Skeletal muscle tissue (tissue), 3 donors: ENCODE measurements at regions not wholly inside any gene's neighbourhood (a gene's known extent, or its start where the extent isn't known, plus 50 kb on each side); places are given as distances from the start of the nearest gene placed in this dataset.
A peak's percentile ranks its signal among the peaks of the same experiment; 100 is the strongest.
"Not testable (repeated sequence)": the region's sequence is repeated elsewhere in the genome, so short reads cannot be mapped to it uniquely, and the experiment has no call there.

Experiments
- H3K27ac ChIP-seq: one replicate; pipeline ENCODE4 v1.7.0; 2013; ENCODE audit warnings: mild to moderate bottlenecking, low read depth, low read length, inconsistent platforms
- H3K27me3 ChIP-seq, 3 donors: one replicate each; pipeline ENCODE4 v1.7.0; 2013; ENCODE audit warnings: low read length in 3 of 3; ENCODE audit not compliant: control insufficient read depth in 3 of 3, insufficient read depth in 3 of 3
- H3K36me3 ChIP-seq, 3 donors: one replicate each; pipeline ENCODE4 v1.7.0; 2013; ENCODE audit warnings: low read length in 3 of 3; ENCODE audit not compliant: control insufficient read depth in 3 of 3, insufficient read depth in 3 of 3
- H3K4me1 ChIP-seq, 3 donors: one replicate each; pipeline ENCODE4 v1.7.0; 2013; ENCODE audit warnings: low read length in 3 of 3, mild to moderate bottlenecking in 3 of 3; ENCODE audit not compliant: control insufficient read depth in 3 of 3, insufficient read depth in 3 of 3
- H3K4me3 ChIP-seq, 3 donors: one replicate each; pipeline ENCODE4 v1.7.0; 2013; ENCODE audit warnings: low read length in 3 of 3
- H3K9ac ChIP-seq, 3 donors: one replicate each; pipeline ENCODE4 v1.7.0; 2013; ENCODE audit warnings: low read length in 3 of 3, mild to moderate bottlenecking in 3 of 3, moderate library complexity in 2 of 3, low read depth in 1 of 3
- H3K9me3 ChIP-seq, 3 donors: one replicate each; pipeline ENCODE4 v1.7.0; 2013; ENCODE audit warnings: low read length in 3 of 3; ENCODE audit not compliant: control insufficient read depth in 3 of 3
- donor health status: Osteomylitis.

DNA sequence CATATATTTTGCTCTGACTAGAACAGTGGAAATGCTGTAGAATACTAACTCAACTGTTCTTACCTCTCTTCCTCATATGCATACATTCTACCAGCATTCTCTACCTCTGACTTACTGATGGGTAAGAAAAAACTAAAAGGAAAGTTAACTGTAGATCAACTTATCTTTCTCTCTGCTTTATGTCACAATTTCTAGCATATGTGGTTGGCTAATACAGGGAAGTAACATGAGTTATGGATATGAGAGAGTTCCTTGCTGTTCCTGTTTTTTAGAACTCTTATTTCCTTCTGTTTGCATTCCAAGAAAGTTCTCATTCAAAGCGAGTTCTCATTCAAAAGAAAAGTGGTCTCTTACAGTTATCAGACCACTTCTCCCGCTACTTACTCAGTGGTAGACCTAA, 226.8 kb upstream of the SGK1 start:
- Histone ChIP-seq H3K9me3 (no peaks in the 10 kb centered on the region), H3K4me1 (peaks cover 0 to 6% (median 0%) of the 10 kb centered on the region in 3 donors), H3K27me3 (no peaks in the 10 kb centered on the region), H3K4me3 (no peak overlapping the region), H3K27ac (no peak overlapping the region), H3K9ac (no peak overlapping the region), H3K36me3 (no peaks in the 10 kb centered on the region)

- Histone ChIP-seq H3K27ac (no peak overlapping the region), H3K36me3 (no peaks in the 10 kb centered on the region), H3K27me3 (no peaks in the 10 kb centered on the region), H3K9me3 (no peaks in the 10 kb centered on the region), H3K9ac (no peak overlapping the region), H3K4me3 (no peak overlapping the region), H3K4me1 (peaks cover 0 to 7% (median 0%) of the 10 kb centered on the region in 3 donors)
Observed at GRCh38 chr6:134543128-134543527, 225.2 kb upstream of the SGK1 start.

GRCh38 chr6:134541001-134541400, 223.1 kb upstream of the SGK1 start:
- no peaks in the 10 kb centered on the region for H3K27me3 ChIP-seq
- H3K9ac ChIP-seq = no peak overlapping the region
- peaks cover 0 to 7% (median 0%) of the 10 kb centered on the region in 3 donors for H3K4me1 ChIP-seq
- H3K36me3 ChIP-seq = no peaks in the 10 kb centered on the region
- H3K27ac ChIP-seq = no peak overlapping the region
- no peak overlapping the region for H3K4me3 ChIP-seq
- no peaks in the 10 kb centered on the region for H3K9me3 ChIP-seq

DNA sequence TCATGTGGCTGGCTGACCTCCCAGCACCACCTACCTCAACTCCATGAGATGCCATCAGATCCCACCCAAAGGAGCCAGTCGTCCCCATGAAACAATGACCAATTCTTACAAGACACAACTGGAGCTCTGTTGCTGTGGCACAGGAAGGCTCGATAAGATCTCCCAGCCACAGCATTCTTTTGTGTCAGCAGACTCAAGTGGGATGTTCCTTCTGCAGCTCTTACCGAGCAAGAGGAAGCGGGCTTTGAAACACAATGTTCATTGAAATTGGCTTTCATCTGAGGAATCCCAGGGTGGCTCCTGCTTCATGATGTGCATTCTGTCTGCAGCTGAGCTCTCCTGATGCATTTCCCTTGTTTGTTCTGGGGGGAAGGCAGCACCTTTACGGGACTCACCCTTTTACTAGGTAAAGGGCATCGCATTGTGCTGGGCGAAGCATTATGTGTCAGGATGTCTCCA, 222.0 kb upstream of the SGK1 start:
- Histone ChIP-seq H3K27ac (no peak overlapping the region), H3K36me3 (no peaks in the 10 kb centered on the region), H3K9me3 (no peaks in the 10 kb centered on the region), H3K27me3 (no peaks in the 10 kb centered on the region), H3K4me1 (peaks cover 0 to 7% (median 0%) of the 10 kb centered on the region in 3 donors), H3K9ac (no peak overlapping the region), H3K4me3 (no peak overlapping the region)

- H3K27ac ChIP-seq, H3K9ac ChIP-seq, H3K4me3 ChIP-seq, H3K36me3 ChIP-seq, H3K27me3 ChIP-seq, H3K9me3 ChIP-seq: not testable (repeated sequence)
- peaks cover 13 to 19% (median 14%) of the 10 kb centered on the region in 3 donors for H3K4me1 ChIP-seq
Observed at GRCh38 chr6:134537765-134538164, 219.9 kb upstream of the SGK1 start.

GRCh38 chr6:134537146-134537555, 219.2 kb upstream of the SGK1 start:
- Histone ChIP-seq H3K27ac (no peak overlapping the region), H3K9ac (no peak overlapping the region), H3K9me3 (no peaks in the 10 kb centered on the region), H3K4me3 (no peak overlapping the region), H3K36me3 (no peaks in the 10 kb centered on the region), H3K4me1 (peaks cover 14 to 21% (median 16%) of the 10 kb centered on the region in 3 donors), H3K27me3 (no peaks in the 10 kb centered on the region)

DNA sequence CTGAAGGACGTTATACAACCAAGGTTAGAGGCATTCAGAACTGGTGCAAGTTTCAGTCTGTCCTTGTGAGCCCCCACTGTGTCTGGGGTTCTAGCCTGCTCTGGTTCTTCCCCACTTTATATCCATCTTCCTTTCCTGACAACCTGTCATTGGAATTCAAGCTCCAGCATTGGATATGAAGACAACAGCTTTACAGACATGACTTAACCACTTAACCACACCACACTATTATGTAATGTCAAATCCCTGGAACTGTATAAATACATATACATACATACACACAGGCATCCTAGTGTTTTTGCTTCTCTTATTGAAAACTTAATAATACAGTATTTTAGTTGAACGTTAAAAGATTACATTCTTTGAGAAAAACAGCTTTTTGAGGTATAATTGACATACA, 217.9 kb upstream of the SGK1 start:
- Histone ChIP-seq H3K4me1 (peaks cover 16 to 25% (median 16%) of the 10 kb centered on the region in 3 donors), H3K27me3 (no peaks in the 10 kb centered on the region), H3K27ac (no peak overlapping the region), H3K36me3 (no peaks in the 10 kb centered on the region), H3K9me3 (no peaks in the 10 kb centered on the region), H3K4me3 (no peak overlapping the region), H3K9ac (no peak overlapping the region)

DNA sequence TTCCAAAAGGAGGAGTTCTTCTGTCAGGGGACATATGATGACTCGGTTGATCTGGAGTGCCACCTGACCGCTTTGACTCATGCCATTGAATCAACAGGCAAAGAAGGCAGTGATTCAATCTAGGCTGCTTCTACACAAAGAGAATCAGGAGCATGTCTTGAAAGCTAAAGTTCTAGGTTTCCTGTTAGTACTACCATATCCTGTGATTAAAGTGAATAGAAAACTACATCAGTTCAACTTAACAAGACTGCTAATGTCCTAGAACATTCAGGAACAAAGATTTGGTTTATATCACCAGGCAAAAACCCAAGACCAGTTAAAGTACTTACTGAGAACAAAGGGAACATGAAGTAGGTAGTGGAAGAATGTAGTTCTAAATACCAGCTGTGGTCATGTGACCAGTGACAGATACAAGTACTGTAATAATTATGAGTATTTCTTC, 216.8 kb upstream of the SGK1 start:
- Histone ChIP-seq H3K9me3 (no peaks in the 10 kb centered on the region), H3K4me1 (peaks cover 11 to 25% (median 16%) of the 10 kb centered on the region in 3 donors), H3K4me3 (no peak overlapping the region), H3K9ac (no peak overlapping the region), H3K27ac (no peak overlapping the region), H3K27me3 (no peaks in the 10 kb centered on the region), H3K36me3 (no peaks in the 10 kb centered on the region)

DNA sequence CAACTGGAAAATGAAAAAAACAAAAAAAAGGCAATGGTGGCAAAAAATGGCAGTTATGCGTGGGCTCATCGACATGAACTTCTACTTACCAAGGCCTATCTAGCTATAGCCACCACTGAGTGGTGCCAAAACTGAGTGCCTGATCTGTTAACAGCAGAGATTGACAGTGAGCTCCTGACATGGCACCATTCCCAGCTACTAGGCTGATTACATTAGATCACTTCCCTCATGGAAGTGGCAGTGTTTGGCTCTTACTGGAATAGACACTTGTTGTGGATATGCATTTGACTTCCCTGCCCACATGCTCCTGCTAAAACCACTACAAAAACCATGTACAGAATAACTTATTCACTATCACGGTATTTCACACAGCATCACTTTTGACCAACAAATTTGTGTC, 216.1 kb upstream of the SGK1 start:
- Histone ChIP-seq H3K36me3 (no peaks in the 10 kb centered on the region), H3K9me3 (no peaks in the 10 kb centered on the region), H3K4me1 (peaks cover 9 to 25% (median 16%) of the 10 kb centered on the region in 3 donors), H3K27me3 (no peaks in the 10 kb centered on the region), H3K9ac (no peak overlapping the region), H3K4me3 (no peak overlapping the region), H3K27ac (peak overlapping the region; percentile 9)

DNA sequence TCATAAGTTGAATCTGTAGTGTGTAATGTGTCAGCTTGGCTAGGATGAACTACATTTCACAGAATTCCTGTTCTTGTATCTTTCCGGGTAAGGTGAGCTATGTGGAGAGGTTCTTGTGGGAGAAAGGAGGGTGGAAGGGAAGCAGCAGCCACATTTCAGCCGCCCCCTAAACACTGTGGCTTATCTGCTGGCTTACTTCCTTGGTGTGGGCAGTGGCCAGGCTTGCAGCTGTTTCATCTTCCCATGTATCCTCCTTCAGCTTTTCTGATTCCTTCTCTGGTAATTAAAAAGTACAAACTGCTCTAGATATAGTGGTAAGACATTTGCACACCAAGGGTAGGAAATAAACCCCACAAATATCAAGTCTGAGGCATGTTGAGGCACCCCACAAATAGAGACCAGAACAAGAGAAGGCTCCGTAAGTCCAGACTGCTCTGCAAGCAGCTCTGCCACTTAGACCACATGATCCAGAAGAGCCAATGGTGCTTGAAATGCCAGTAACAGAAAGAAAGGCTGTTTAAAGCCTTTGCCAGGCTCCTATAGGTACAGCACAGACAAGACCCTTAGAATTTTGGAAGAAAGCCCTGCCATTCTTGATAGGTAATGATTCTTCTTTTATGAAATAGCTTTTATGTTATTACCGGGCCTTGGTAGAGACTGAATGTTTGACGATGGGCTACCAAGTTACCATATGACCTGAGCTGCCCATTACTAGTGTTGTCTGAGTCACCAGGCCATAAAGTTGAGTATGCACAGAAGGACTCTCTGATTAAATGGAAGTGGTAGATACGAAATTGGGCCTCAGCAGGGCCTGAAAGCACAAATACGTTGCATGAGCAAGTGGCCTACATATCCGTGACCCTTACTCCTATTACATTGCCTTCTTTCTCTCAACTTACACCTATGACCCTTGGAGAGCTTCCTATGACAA, 215.0 kb upstream of the SGK1 start:
- Histone ChIP-seq H3K27me3 (no peaks in the 10 kb centered on the region), H3K9ac (peak overlapping the region in 1 of 3 donors; percentile 12), H3K4me3 (no peak overlapping the region), H3K4me1 (peaks cover 9 to 25% (median 16%) of the 10 kb centered on the region in 3 donors), H3K36me3 (no peaks in the 10 kb centered on the region), H3K27ac (peak overlapping the region; percentile 14), H3K9me3 (no peaks in the 10 kb centered on the region)
